Effector CD8-positive, alpha-beta T cell (primary cell): ENCODE measurements at regions not wholly inside any gene's neighbourhood (a gene's known extent, or its start where the extent isn't known, plus 50 kb on each side); places are given as distances from the start of the nearest gene placed in this dataset.

Experiments
- DNase-seq: peaks from one replicate; lab custom pipeline; 2025; lab: John Stamatoyannopoulos, UW

DNA sequence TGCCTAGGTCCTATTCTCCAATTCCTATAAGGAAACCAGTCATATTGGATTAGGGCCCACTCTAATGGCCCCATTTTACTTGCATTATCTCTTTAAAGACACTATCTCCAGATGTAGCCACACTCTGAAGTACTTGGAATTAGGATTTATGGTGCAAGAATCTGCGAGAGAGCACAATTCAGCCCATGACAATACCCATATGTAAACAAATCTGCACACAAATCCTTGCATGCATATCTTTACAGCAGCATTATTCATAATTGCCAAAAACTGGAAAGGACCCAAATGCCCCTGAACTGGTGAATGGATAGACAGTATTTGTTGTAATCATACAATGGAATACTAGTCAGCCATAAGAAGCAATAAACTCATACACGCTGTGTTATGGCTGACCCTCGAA lies 229.8 kb upstream of the ADAMTS5 start:
- no peak for DNase-seq

DNA sequence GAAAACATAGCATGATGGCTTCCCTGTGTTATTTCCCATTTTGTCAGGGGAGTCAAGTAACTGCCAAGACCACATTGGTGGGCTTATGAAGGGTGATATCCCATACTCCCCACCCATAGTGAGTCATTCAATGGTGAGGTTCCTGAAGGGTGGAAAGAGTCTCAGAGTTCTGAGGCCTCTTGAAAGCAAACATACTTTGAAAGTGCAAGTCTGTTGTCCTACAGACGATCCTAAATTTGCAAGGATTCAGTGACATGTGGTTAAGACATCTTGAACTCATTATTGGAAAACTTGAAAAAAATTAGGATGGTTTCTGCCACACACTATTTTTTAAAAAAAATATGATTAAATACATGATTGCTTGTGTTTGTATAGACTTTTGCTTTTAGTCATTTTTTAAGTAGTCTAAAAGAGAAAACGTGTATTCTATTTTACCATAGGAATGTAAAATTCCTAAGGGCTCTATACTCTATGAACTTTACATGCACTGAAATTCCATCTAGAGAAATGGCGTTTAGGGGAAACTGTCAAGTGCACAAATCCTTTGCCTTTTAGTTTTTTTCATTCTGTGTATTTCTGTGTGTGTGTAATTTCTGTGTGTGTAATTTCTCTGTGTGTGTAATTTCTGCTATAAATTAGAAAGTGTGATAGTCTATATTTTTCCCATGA lies 225.5 kb upstream of the ADAMTS5 start:
- no peak for DNase-seq

DNA sequence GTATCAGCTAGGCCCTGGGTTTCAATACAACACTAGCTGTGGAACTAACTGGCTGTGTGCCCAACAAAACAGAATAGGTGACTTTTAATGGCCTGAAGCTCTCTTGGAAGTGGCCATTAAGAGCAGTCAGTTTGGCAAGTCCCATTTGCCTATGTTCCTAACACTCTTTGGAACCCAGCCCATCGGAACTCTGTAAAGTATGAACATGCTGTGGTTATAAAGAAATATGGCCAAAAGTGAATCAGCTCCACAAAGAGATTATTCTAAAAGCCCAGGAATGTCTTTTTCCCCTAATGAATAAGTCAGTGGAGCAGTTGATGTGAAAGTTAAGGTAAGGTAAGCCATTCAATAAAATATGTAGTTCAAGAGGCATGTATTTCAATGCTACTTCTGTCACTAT lies 223.7 kb upstream of the ADAMTS5 start:
- DNase-seq, result no peak

DNA sequence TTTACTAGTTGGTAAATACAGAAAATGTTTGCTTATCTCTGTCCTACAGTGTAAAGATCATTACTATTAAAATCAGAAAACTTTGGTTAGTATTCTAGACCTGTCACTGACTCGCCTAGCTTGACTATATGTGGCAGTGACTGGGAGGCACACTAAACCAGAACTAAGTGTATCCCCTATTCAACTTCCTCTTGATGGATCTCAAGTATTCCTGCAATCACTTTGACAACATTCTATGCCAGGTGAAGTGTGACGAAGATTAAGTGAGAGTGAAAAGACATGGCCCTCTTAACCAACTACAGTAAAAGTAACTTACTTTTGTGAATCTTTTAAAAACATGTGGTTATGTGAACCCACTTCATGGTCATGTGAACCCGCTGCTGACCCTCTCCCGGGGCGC lies 223.0 kb upstream of the ADAMTS5 start:
- DNase-seq, result no peak

DNA sequence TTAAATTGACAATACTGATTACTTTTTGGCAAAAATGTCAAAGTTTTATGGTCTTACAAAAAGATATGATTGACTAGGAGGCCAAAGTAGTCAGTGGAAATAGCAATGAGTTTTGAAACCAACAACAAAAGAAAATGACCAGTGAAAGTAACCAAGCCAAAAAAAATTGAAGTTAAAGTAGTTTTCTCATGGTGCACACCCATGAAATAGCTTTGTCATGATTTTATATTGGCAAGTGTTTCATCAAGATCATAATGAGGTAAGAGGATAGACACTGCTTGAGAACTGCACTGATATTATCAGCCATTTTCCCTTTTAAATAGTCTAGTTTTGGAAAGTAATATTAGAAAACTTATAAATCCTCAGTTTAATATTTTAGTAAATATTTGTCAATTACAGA lies 206.2 kb upstream of the ADAMTS5 start:
- no peak for DNase-seq

DNA sequence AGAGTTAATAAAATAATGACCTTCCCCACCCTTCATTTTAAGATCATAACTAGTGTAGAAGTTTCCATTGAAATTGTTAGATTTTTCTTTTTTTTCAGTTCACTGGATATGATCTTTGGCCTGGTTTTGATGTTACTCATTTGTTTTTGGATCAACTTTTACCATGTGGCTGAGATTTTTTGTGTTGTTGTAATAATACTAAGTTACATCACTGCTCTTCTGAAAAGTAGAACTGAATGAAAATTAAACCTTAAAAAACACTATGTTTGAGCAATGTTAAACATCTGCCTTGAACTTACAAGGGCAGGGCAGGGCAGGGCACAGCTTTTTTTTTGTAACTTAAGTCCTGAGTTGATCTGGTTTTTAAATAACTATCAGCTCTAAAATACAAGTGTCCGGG lies 204.8 kb upstream of the ADAMTS5 start:
- DNase-seq, result no peak

DNA sequence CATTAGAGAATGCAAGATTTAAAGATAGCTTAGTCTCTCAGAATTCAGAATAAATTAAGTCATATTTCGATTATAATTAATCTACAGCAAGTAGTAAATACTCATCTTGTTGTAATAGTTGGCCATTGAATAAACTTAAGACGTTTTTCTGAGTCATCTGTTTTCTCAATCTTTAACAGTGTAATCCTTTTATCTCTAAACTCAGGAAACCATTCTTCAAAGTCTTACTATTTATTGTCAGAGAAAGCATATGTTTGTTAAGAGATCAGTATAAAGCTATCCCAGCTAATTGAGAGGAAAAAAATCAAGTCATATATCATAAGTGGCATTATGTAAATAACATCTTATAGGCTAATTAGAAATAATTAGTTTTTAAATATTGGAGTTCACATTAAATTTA lies 201.2 kb upstream of the ADAMTS5 start:
- no peak for DNase-seq

DNA sequence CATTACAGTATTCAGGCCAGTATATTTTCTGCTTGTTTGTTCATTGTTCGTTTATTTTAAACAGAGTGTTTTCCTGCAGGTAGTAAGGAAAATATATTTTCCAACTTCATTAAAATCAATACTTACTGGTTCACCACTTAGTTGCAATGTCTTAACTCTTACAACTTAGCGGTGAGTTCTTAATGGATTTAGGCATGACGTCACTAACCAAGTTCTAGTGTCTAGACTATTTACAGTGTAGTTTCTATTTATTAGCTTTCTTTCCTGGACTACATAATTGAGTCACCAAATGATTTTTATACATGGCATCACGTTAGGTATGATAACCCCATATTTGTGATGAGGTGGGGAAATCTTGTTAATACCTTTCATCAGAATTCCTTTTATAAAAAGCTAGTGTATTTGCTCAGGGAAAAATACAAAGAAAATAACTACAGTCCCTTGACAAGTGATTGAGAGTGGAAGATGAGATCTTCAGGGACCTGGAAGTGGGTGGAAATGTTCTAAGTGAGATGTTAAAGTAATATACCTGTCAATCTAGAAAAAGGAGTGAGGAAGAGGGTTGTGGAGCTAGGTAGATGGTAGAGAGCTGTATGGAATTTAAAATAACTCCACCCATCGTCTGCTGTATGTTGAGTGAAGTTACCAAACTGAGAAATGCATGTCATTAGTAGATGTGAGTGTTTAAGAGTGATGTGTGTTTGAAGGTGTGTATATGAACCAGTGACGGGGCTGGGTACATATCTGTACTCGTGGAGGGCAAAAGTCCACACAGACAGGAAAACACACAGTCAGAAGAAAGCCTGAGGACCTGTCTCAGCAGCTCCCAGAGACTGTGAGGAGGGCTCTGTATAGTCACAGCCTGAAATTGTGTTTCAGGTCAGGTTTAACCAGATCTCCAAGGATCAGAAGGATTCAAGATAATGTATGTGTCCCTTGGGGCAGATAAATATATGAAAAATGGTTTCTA lies 197.6 kb upstream of the ADAMTS5 start:
- no peak for DNase-seq

DNA sequence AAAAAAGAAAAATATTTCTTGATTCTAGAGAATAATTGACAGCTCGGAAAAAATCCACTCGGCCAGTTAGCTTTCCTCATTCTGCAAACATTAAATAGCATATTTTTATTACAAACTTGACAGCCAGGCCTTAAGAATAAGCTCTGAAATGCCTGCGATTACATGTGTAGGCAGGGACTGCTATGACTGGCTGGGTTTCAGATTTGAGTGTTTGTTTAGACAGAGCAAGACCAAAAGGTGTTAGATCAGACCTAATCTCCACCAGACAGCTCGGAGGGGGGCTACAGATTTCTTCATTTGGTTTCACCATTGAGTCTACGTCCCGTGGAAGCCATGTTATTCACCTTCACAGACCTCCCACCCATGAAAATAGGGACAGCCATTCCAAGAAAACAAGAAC lies 192.1 kb upstream of the ADAMTS5 start:
- no peak for DNase-seq

DNA sequence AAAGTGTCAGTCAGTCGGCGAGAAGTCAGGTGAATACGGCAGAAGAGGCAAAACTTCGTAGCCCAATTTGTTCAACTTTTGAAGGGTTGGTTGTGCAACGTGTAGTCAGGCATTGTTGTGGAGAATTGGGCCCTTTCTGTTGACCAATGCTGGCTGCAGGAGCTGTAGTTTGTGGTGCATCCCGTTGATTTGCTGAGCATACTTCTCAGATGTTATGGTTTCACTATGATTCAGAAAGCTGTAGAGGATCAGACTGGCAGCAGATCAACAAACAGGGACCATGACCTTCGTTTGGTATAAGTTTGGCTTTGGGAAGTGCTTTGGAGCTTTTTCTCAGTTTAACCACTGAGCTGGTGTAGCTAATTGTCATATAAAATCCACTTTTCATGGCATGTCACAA lies 190.2 kb upstream of the ADAMTS5 start:
- no peak for DNase-seq

DNA sequence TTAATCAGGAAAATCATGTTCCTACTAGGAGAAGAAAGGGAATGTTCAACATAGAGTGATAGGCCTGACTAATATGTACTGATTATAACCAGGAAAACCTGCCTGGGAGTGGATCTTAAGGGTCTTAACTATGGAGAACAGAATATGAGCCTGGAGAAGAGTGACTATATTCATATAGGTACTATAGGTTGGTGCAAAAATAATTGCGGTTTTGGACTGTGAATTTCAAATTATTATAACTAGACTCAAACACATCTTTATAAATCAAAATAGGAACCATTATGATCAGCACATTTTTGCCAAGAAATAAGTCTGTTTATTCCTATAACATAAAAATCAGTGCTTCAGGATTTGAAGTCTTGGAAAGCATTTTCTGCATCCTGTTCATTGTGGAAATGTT lies 189.8 kb upstream of the ADAMTS5 start:
- no peak for DNase-seq

DNA sequence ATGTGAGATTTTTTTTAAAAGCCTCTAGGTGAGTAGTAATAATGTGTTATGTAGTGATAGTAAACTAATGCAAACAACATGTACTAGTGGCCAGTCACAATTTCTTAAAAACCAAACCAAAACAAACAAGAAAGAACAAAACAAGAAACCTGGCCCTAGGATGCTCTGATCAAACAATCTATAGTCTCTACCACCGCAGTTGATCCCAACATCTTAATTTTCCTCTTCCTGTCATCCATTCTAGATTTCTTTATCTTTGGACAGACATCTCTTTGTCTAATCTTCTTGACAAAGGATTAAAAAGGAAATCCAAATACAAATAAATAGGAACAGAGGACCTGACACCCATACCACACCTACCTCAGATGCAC lies 188.2 kb upstream of the ADAMTS5 start:
- DNase-seq, result no peak

DNA sequence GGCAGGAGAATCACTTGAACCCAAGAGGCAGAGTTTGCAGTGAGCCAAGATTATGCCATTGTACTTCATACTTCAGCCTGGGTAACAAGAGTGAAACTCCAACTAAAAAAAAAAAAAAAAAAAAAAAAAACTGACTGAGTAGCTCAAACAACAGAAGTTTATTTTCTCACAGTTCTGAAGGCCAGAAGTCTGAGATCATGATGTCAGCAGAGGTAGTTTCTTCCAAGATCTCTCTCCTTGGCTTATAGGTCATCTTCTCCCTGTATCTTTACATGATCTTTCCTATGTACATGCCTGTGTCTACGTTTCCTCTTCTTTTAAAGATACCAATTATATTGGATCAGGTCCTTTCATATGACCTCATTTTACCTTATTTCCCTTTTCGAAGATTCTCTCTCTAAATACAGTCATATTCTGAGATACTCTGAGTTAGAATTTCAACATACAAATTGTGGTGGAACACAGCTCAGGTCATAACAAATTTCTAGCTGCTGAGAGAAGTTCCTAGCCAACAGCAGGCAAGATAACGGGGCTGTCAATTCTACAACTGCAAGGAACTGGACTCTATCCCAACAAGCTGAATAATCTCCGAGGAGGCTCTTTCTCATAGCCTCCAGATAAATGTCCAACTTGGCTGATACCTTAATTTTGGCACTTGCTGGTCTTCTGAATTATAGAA lies 187.7 kb upstream of the ADAMTS5 start:
- no peak for DNase-seq

DNA sequence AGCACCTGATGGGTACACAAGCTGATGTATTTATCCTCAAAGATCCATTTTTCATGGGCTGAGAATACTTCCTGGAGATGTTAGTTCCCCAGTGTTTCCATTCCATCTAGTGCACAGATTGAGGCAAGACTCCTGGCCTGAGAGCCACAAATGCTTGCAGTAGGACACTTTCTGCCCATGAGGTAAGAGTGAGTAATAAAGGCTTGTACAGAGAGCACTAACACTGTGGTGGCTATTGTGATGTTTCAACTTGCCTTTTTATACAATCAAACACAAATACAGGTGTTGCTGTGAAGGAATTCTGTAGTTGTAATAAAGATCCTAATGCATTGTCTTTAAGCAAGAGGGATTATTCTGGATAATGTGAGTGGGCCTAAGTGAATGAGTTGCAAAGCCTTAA lies 186.1 kb upstream of the ADAMTS5 start:
- DNase-seq, result no peak

DNA sequence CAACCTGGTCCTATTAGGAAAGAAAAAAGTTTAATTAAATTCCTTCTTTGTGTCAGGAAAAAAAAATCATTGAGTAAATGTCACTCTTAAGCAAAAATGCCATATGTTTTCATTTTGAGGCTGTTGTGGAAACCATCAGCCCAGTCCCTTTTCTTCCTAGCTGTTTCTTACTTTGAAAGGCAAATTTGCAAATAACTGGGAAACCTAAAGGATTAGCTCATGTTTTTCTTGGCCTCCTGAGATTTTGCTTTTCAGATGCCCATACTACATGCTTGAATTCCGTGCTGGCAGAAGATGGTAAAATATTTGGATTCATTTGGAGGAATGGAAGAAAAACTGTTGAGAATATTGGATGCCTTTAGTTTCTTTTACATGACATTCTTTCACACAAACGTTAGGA lies 182.1 kb upstream of the ADAMTS5 start:
- DNase-seq, result no peak

DNA sequence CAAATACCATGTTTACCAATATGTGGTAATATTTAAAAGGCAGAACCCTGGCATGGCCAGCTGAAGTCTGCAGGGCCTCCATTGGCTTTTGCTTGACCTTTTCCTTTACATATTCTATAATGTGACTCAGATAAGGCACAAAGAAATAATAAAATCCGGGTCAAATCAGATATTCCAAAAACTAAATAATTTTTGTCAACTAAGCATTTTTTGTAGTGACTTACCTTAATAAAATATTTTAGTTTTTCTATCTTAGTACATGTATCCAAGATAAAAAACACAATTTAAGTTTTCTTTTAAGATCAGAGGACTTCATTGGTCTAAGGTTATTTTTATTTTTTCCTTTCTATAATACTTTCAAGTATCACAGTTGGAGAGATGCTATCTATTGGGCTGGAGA lies 179.4 kb upstream of the ADAMTS5 start:
- DNase-seq, result no peak

DNA sequence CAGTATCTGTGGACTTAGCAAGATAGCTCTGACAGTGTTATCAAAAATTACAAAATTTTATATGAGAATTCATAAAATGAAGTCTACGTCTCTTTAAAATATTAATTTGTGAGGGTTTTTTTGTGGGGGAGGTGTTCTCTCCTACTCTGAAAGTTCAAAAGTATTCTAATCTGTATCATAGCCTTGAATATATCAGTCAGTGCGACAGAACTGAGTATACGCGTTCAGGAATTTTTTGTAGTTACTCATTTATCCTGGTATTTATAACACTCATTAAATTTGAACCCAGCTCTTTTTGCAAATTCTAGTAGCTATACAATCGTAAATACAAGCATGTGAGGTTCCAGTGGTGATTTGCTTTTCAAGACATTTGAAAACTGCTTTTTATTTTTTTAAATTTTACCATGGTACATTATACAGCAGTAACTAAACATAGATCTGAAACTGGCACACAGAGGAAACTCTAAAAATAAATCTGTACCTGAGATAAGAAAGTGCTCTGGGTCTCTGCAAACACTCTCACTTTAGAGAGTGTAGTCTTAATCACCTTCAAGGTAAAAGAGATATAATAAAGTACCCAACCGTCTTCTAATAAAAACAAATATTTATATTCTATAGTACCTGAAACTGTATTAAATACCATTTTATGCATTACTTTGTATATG lies 178.4 kb upstream of the ADAMTS5 start:
- no peak for DNase-seq

DNA sequence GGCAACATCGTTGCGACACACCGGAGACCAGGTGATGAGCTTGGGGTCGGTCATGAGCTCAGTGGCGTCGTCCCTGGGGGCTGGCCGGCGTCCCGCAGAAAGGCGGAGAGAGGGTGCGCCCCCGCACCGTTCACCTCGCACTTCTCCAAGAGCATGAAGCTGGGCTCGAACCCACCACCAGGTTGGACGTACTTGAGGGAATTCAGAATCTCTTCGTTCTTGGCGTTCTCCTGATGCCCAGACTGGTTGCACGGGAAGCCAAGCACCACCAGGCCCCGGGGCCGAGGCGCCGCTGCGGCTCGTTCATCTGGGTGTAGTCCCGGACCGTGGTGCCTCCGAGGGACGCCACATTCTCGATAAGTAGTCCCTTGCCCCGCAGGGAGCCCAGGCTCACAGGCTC lies 176.6 kb upstream of the ADAMTS5 start:
- no peak for DNase-seq

DNA sequence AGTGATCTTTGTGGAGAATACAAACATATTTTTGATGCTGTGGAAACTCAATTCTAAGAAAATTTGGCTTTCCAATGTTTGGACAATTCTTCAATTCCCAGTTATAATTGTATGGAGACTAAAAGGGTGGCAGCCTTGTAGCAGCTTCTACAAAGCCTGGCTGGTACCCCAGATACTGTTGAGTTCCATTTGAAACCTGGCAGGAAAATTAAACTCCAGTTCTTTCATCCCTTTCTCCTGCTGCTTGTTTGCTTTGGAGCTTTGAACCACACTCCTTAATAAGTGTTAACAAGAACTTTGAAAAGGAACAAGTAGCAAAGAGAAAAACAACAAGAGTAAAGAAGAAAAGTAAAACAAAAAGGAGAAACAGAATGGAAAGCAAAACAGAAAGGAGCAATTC lies 172.6 kb upstream of the ADAMTS5 start:
- DNase-seq, result no peak

DNA sequence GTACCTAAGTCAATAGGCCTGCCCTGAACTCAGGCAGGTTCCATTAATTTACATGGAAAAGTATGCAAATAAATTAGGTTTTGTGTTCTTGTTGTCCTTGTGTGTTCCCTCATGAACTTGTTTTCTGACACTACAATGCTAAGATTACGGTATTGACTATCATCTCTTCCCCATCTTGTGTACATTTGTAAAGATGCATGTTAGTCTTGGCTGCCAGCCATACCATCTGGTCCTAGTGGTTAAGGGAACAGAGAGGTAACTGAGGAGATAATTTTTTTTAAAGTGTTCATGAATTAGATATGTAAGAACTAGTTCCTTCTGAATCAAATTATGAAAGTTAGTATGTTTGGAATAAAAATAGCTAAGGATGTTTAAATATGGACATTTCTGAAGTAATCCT lies 167.6 kb upstream of the ADAMTS5 start:
- DNase-seq, result no peak

DNA sequence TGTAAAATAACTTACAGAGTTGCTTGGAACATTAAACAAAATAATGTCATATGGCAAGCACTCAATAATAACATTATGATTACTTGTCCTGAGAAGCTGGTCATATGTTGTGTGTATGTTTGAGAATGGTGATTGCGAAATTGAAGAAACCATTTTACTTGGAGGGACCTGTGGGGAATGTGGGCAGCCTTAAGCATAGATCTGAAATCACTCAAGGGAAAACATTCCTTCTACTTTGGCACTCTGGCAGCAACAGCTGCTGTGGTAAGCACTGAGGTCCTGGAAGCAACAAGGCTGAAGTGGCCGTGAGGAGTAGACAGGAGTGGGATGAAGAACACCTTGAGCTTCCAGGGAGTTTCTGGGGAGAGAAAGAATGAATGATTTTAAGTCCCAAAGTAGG lies 165.4 kb upstream of the ADAMTS5 start:
- no peak for DNase-seq

DNA sequence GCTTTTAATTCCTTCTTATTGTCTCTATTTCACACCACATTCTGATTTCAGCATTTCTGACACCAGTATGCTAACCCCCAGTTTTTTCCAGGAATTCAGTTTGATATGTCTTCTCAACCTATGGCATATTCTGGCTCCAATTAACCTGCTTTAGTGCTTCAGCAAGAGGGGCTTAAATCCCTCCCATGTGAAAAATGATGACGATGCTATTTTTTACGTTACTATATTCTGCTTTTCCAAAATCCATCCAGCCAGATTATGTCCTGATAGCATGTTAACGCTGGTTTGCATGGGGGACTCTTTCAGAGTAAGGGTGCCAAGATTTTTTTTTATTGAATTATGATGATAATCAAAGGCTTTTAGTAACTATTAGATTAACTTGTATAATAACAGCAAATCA lies 163.3 kb upstream of the ADAMTS5 start:
- DNase-seq, result no peak
